ENCODE measurements at regions not wholly inside any gene's neighbourhood (a gene's known extent, or its start where the extent isn't known, plus 50 kb on each side); places are given as distances from the start of the nearest gene placed in this dataset.
"Not testable (repeated sequence)": the region's sequence is repeated elsewhere in the genome, so short reads cannot be mapped to it uniquely, and the experiment has no call there.

GRCh38 chr9:39474499-39474898 is 119.0 kb downstream of the SPATA31A1 start:
- TF ChIP-seq POLR2AphosphoS5, CTCF, POLR2A (IDR thresholded peaks at IDR 0.05): not testable (repeated sequence)
